GM06990 (cell line): ENCODE measurements at regions not wholly inside any gene's neighbourhood (a gene's known extent, or its start where the extent isn't known, plus 50 kb on each side); places are given as distances from the start of the nearest gene placed in this dataset.

Source experiments
- DNase-seq: peaks from one replicate; pipeline ENCODE4 v3.0.0-alpha.2; 2011; ENCODE audit not compliant: insufficient read length; ENCODE audit errors: extremely low read depth
- H3K27me3 ChIP-seq: replicated peaks from 2 replicates; pipeline ENCODE4 v1.6.0; 2011; ENCODE audit warnings: low read length; ENCODE audit not compliant: control insufficient read depth, insufficient read depth
- H3K36me3 ChIP-seq: 2 replicates; pipeline ENCODE4 v1.5.1; 2011; ENCODE audit warnings: low read length; ENCODE audit not compliant: control insufficient read depth, insufficient read depth
- H3K4me3 ChIP-seq: replicated peaks from 2 replicates; pipeline ENCODE4 v1.5.1; 2011; ENCODE audit warnings: low read depth, mild to moderate bottlenecking, control low read depth, low read length
- TF ChIP-seq, protein P1 (sequence below): IDR thresholded peaks from 2 replicates; pipeline ENCODE4 v1.5.1; 2011; ENCODE audit warnings: low read length, control low read depth, mild to moderate bottlenecking, inconsistent platforms; ENCODE audit not compliant: insufficient read depth, poor library complexity, severe bottlenecking

GRCh38 chr4:111405989-111406388 is 739.3 kb upstream of the FAM241A start:
- H3K36me3 ChIP-seq, result no peaks in the 10 kb centered on the region
- H3K27me3 ChIP-seq, result no peaks in the 10 kb centered on the region

DNA sequence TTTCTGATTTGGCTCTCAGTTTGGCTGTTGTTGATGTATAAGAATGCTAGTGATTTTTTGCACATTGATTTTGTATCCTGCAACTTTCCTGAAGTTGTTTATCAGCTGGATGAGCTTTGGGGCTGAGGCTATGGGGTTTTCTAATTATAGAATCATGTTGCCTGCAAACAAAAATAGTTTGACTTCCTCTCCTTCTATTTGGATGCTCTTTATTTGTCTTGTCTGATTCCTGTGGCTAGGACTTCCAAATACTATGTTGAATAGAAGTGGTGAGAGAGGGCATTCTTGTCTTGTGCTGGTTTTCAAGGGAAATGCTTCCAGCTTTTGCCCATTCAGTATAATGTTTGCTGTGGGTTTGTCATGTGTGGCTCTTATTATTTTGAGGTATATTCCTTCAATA is 734.7 kb upstream of the FAM241A start:
- no peak overlapping the region for H3K4me3 ChIP-seq
- H3K36me3 ChIP-seq, result no peaks in the 10 kb centered on the region
- TF ChIP-seq, protein P1, sequence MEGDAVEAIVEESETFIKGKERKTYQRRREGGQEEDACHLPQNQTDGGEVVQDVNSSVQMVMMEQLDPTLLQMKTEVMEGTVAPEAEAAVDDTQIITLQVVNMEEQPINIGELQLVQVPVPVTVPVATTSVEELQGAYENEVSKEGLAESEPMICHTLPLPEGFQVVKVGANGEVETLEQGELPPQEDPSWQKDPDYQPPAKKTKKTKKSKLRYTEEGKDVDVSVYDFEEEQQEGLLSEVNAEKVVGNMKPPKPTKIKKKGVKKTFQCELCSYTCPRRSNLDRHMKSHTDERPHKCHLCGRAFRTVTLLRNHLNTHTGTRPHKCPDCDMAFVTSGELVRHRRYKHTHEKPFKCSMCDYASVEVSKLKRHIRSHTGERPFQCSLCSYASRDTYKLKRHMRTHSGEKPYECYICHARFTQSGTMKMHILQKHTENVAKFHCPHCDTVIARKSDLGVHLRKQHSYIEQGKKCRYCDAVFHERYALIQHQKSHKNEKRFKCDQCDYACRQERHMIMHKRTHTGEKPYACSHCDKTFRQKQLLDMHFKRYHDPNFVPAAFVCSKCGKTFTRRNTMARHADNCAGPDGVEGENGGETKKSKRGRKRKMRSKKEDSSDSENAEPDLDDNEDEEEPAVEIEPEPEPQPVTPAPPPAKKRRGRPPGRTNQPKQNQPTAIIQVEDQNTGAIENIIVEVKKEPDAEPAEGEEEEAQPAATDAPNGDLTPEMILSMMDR, result no peak
- no peaks in the 10 kb centered on the region for H3K27me3 ChIP-seq
- DNase-seq, result no peak

More at GRCh38 chr4:111405989-111406388, 739.3 kb upstream of the FAM241A start:
- DNase-seq, result no peak
- no peak overlapping the region for H3K4me3 ChIP-seq
- TF ChIP-seq, protein P1, result no peak

- H3K4me3 ChIP-seq, result no peak overlapping the region
- DNase-seq, result no peak
- TF ChIP-seq, protein P1, result no peak
- no peaks in the 10 kb centered on the region for H3K36me3 ChIP-seq
- H3K27me3 ChIP-seq, result no peaks in the 10 kb centered on the region
These were observed 727.7 kb upstream of the FAM241A start for GRCh38 chr4:111417521-111417920.

- TF ChIP-seq, protein P1, result no peak
- no peak overlapping the region for H3K4me3 ChIP-seq
- H3K36me3 ChIP-seq, result no peaks in the 10 kb centered on the region
- no peak for DNase-seq
- no peaks in the 10 kb centered on the region for H3K27me3 ChIP-seq
These were observed 711.8 kb upstream of the FAM241A start for GRCh38 chr4:111433441-111433840.

GRCh38 chr4:111434586-111434985 is 710.7 kb upstream of the FAM241A start:
- H3K36me3 ChIP-seq, result no peaks in the 10 kb centered on the region
- TF ChIP-seq, protein P1, result no peak
- no peak for DNase-seq
- no peak overlapping the region for H3K4me3 ChIP-seq
- H3K27me3 ChIP-seq, result no peaks in the 10 kb centered on the region
